A549 (cell line): ENCODE measurements at regions not wholly inside any gene's neighbourhood (a gene's known extent, or its start where the extent isn't known, plus 50 kb on each side); places are given as distances from the start of the nearest gene placed in this dataset.

ENCODE experiments used
- ATAC-seq, 2 experiments: fragments of 200-7000 bp in 1 of 2; fragments of >200 bp in 1 of 2; cut with Nextera tagmentation in 1 of 2; cut with Tn5 transposase in 1 of 2; 3 replicates each; pipeline versions ENCODE4 v1.8.0 to v1.9.1; 2018 to 2020; ENCODE audit warnings: mild to moderate bottlenecking in 1 of 2, moderate library complexity in 1 of 2
- CTCF ChIA-PET: fragments of 300-600 bp; sonication (Branson Sonifier 250); formaldehyde crosslinking; extraction: SDS; loops from one replicate; lab custom pipeline; 2021; ENCODE audit warnings: antibody characterized with exemption, inconsistent platforms; lab: Yijun Ruan, JAX
- POLR2A ChIA-PET: fragments of 350-600 bp; formaldehyde crosslinking; extraction: SDS; loops from one replicate; lab custom pipeline; 2021; ENCODE audit warnings: antibody characterized with exemption, inconsistent platforms; lab: Yijun Ruan, JAX
- DNase-seq, 2 experiments: peaks; one replicate each; pipeline versions ENCODE4 v3.0.0 to v3.0.0-alpha.2; 2011 to 2016; ENCODE audit warnings: low read depth in 1 of 2, low spot score in 1 of 2
- FAIRE-seq: peaks from 2 replicates; lab custom pipeline; 2011; peaks lifted over from hg19 to GRCh38; lab: Jason Lieb, UNC
- H3K27ac ChIP-seq, 2 experiments: fragments of >200 bp; sonication (Bioruptor Twin); formaldehyde crosslinking; 3 replicates each; pipeline ENCODE4 v1.5.1; 2016 to 2017
- H3K4me1 ChIP-seq: fragments of >200 bp; sonication (Bioruptor Twin); formaldehyde crosslinking; 3 replicates; pipeline ENCODE4 v1.6.1; 2016
- H3K4me2 ChIP-seq: fragments of >200 bp; sonication (Bioruptor Twin); formaldehyde crosslinking; 3 replicates; pipeline ENCODE4 v1.6.1; 2016
- H3K4me3 ChIP-seq: fragments of >200 bp; sonication (Bioruptor Twin); formaldehyde crosslinking; 3 replicates; pipeline ENCODE4 v1.5.1; 2016
- H3K9me3 ChIP-seq: fragments of >200 bp; sonication (Bioruptor Twin); formaldehyde crosslinking; 3 replicates; pipeline ENCODE4 v1.6.1; 2016
- BHLHE40 ChIP-seq: IDR thresholded peaks from 2 replicates; pipeline ENCODE4 v1.6.1; 2012; ENCODE audit warnings: low read depth, low read length, inconsistent platforms
- CBX2 ChIP-seq: fragments of 200-600 bp; sonication (generic); IDR thresholded peaks from 2 replicates; pipeline ENCODE4 v1.6.1; 2016; ENCODE audit warnings: low read depth, mild to moderate bottlenecking, borderline replicate concordance
- CHD2 ChIP-seq: fragments of 150-350 bp; IDR thresholded peaks from 2 replicates; pipeline ENCODE4 v1.6.1; 2014; ENCODE audit warnings: low read length; ENCODE audit not compliant: partially characterized antibody
- CHD4 ChIP-seq: fragments of 200-600 bp; sonication (generic); IDR thresholded peaks from 2 replicates; pipeline ENCODE4 v1.6.1; 2016; ENCODE audit warnings: antibody characterized with exemption, mild to moderate bottlenecking, borderline replicate concordance
- EP300 ChIP-seq, 2 experiments: fragments of >200 bp; sonication (Bioruptor Twin); formaldehyde crosslinking; IDR thresholded peaks; 2 replicates in 1 of 2; 3 replicates in 1 of 2; pipeline ENCODE4 v1.6.1; 2016 to 2017
- HEYL ChIP-seq: fragments of 250-450 bp; sonication (Bioruptor Pico); IDR thresholded peaks from 2 replicates; pipeline ENCODE4 v1.8.0; 2021; ENCODE audit warnings: mild to moderate bottlenecking, moderate library complexity
- HOXA7 ChIP-seq: fragments of 250-450 bp; sonication (Bioruptor Pico); IDR thresholded peaks from 2 replicates; pipeline ENCODE4 v1.5.0; 2020; ENCODE audit warnings: mild to moderate bottlenecking, moderate library complexity
- HOXB13 ChIP-seq: fragments of 250-450 bp; sonication (Bioruptor Pico); IDR thresholded peaks from 2 replicates; pipeline ENCODE4 v1.5.0; 2020; ENCODE audit warnings: low read depth, mild to moderate bottlenecking, moderate library complexity
- HOXB5 ChIP-seq: fragments of 250-450 bp; sonication (Bioruptor Pico); IDR thresholded peaks from 2 replicates; pipeline ENCODE4 v1.5.0; 2020; ENCODE audit warnings: mild to moderate bottlenecking, moderate library complexity
- JUN ChIP-seq, 2 experiments: fragments of >200 bp; sonication (Bioruptor Twin); formaldehyde crosslinking; IDR thresholded peaks; 2 replicates in 1 of 2; 3 replicates in 1 of 2; pipeline ENCODE4 v1.6.1; 2016 to 2017
- JUNB ChIP-seq: fragments of >200 bp; sonication (Bioruptor Twin); formaldehyde crosslinking; IDR thresholded peaks from 2 replicates; pipeline ENCODE4 v1.6.1; 2016
- NPAS2 ChIP-seq: fragments of 250-450 bp; sonication (Bioruptor Pico); IDR thresholded peaks from 2 replicates; pipeline ENCODE4 v1.8.0; 2022; ENCODE audit warnings: mild to moderate bottlenecking, moderate library complexity, borderline replicate concordance
- PHF8 ChIP-seq: fragments of 200-600 bp; sonication (generic); IDR thresholded peaks from 2 replicates; pipeline ENCODE4 v1.6.1; 2016; ENCODE audit warnings: low read depth, mild to moderate bottlenecking, antibody characterized with exemption, moderate library complexity, borderline replicate concordance
- TFCP2L1 ChIP-seq: fragments of 250-450 bp; sonication (Bioruptor Pico); IDR thresholded peaks from 2 replicates; pipeline ENCODE4 v1.5.0; 2021; ENCODE audit warnings: mild to moderate bottlenecking
- WGBS: methylation state at CpG from one replicate; pipeline ENCODE4 v1.1.6; 2017; ENCODE audit errors: missing lambda C conversion rate; 5-methylcytosine and 5-hydroxymethylcytosine counted together
- TF ChIP-seq, protein P1 (sequence below): fragments of 150-350 bp; IDR thresholded peaks from 2 replicates; pipeline ENCODE4 v1.6.1; 2014; ENCODE audit warnings: low read depth, mild to moderate bottlenecking, low read length
- TF ChIP-seq, protein P2 (sequence below): fragments of 250-450 bp; sonication (Bioruptor Pico); IDR thresholded peaks from 2 replicates; pipeline ENCODE4 v1.5.0; 2021; ENCODE audit warnings: mild to moderate bottlenecking, moderate library complexity, borderline replicate concordance
- TF ChIP-seq, protein P3 (sequence below): fragments of 250-450 bp; sonication (Bioruptor Pico); IDR thresholded peaks from 2 replicates; pipeline ENCODE4 v1.5.0; 2020; ENCODE audit warnings: low read depth, mild to moderate bottlenecking, moderate library complexity
- TF ChIP-seq, protein P4 (sequence below): fragments of >200 bp; sonication (Bioruptor Twin); formaldehyde crosslinking; IDR thresholded peaks from 3 replicates; pipeline ENCODE4 v1.5.1; 2016
- TF ChIP-seq, protein P5 (sequence below): IDR thresholded peaks from 2 replicates; pipeline ENCODE4 v1.6.1; 2012

DNA sequence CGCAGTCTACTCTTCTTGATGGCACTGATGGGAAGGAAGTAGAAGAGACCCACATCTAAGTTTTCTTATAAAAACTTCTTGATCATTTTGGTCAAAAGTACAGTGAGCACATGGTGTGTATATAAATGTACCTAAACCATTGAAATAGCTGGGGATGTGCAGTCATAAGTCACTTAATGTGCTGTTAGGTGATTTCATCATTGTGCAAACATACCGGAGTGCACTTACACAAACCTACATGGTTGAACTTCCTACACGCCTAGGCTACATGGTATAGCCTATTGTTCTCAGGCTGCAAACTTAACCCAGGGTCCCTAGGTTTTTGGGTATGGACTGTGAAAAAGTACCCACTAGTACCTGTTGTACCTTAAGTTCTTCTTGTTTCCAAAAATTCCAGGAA lies 123.3 kb upstream of the ZNF438 start:
- no peak for FAIRE-seq
- DNase-seq = no peak
- ATAC-seq = no peak
- H3K4me2 ChIP-seq = no peak overlapping the region
- TF ChIP-seq, protein P1, sequence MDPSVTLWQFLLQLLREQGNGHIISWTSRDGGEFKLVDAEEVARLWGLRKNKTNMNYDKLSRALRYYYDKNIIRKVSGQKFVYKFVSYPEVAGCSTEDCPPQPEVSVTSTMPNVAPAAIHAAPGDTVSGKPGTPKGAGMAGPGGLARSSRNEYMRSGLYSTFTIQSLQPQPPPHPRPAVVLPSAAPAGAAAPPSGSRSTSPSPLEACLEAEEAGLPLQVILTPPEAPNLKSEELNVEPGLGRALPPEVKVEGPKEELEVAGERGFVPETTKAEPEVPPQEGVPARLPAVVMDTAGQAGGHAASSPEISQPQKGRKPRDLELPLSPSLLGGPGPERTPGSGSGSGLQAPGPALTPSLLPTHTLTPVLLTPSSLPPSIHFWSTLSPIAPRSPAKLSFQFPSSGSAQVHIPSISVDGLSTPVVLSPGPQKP = no peak
- TF ChIP-seq, protein P2, sequence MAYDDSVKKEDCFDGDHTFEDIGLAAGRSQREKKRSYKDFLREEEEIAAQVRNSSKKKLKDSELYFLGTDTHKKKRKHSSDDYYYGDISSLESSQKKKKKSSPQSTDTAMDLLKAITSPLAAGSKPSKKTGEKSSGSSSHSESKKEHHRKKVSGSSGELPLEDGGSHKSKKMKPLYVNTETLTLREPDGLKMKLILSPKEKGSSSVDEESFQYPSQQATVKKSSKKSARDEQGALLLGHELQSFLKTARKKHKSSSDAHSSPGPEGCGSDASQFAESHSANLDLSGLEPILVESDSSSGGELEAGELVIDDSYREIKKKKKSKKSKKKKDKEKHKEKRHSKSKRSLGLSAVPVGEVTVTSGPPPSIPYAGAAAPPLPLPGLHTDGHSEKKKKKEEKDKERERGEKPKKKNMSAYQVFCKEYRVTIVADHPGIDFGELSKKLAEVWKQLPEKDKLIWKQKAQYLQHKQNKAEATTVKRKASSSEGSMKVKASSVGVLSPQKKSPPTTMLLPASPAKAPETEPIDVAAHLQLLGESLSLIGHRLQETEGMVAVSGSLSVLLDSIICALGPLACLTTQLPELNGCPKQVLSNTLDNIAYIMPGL = no peak
- TF ChIP-seq CBX2 (no peak), PHF8 (no peak), JUNB (no peak), JUN (IDR thresholded peaks at IDR 0.05) (no peak), BHLHE40 (no peak), NPAS2 (CRISPR knock-in tag) (no peak), HOXB5 (CRISPR knock-in tag) (no peak), EP300 (IDR thresholded peaks at IDR 0.05) (no peak), HEYL (no peak), TFCP2L1 (CRISPR knock-in tag) (no peak), HOXB13 (CRISPR knock-in tag) (no peak), CHD2 (no peak), CHD4 (no peak), HOXA7 (CRISPR knock-in tag) (no peak)
- TF ChIP-seq, protein P3, sequence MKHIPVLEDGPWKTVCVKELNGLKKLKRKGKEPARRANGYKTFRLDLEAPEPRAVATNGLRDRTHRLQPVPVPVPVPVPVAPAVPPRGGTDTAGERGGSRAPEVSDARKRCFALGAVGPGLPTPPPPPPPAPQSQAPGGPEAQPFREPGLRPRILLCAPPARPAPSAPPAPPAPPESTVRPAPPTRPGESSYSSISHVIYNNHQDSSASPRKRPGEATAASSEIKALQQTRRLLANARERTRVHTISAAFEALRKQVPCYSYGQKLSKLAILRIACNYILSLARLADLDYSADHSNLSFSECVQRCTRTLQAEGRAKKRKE (CRISPR knock-in tag) = no peak
- TF ChIP-seq, protein P4, sequence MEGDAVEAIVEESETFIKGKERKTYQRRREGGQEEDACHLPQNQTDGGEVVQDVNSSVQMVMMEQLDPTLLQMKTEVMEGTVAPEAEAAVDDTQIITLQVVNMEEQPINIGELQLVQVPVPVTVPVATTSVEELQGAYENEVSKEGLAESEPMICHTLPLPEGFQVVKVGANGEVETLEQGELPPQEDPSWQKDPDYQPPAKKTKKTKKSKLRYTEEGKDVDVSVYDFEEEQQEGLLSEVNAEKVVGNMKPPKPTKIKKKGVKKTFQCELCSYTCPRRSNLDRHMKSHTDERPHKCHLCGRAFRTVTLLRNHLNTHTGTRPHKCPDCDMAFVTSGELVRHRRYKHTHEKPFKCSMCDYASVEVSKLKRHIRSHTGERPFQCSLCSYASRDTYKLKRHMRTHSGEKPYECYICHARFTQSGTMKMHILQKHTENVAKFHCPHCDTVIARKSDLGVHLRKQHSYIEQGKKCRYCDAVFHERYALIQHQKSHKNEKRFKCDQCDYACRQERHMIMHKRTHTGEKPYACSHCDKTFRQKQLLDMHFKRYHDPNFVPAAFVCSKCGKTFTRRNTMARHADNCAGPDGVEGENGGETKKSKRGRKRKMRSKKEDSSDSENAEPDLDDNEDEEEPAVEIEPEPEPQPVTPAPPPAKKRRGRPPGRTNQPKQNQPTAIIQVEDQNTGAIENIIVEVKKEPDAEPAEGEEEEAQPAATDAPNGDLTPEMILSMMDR = no peak
- TF ChIP-seq, protein P5, sequence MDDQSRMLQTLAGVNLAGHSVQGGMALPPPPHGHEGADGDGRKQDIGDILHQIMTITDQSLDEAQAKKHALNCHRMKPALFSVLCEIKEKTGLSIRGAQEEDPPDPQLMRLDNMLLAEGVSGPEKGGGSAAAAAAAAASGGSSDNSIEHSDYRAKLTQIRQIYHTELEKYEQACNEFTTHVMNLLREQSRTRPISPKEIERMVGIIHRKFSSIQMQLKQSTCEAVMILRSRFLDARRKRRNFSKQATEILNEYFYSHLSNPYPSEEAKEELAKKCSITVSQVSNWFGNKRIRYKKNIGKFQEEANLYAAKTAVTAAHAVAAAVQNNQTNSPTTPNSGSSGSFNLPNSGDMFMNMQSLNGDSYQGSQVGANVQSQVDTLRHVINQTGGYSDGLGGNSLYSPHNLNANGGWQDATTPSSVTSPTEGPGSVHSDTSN = no peak
- 89% methylated on average over 3 of the region's 3 CpGs for WGBS
- ChIA-PET CTCF (interaction anchor here (0.6 to 0.9 kb wide), 2 partner anchors 107 to 659 kb away, joined by 3 read pairs; no protein-coding TSS in a partner anchor), POLR2A (no interaction called here)
- peaks cover 6% of the 10 kb centered on the region; the same call in 1 of the 3 replicates for H3K4me1 ChIP-seq
- H3K27ac ChIP-seq = no peak overlapping the region
- no peak overlapping the region for H3K4me3 ChIP-seq
- H3K9me3 ChIP-seq = 0 out of 3 replicates have a peak, but pooled peaks cover under 1% of the 10 kb centered on the region
